B cell (primary cell): ENCODE measurements at regions not wholly inside any gene's neighbourhood (a gene's known extent, or its start where the extent isn't known, plus 50 kb on each side); places are given as distances from the start of the nearest gene placed in this dataset.

Experiments used
- ATAC-seq: fragments of 200-7000 bp; cut with Tn5 transposase; one replicate; pipeline ENCODE4 v1.10.0; 2021; ENCODE audit warnings: low read depth, mild to moderate bottlenecking, moderate number of reproducible peaks, moderate library complexity
- CTCF ChIA-PET: fragments of 350-600 bp; sonication (Branson Sonifier 250); formaldehyde crosslinking; loops from one replicate; lab custom pipeline; 2021; ENCODE audit warnings: antibody characterized with exemption, inconsistent platforms; lab: Charles Lee
- POLR2A ChIA-PET: fragments of 350-600 bp; sonication (Branson Sonifier 250); formaldehyde crosslinking; loops from one replicate; lab custom pipeline; 2021; ENCODE audit warnings: antibody characterized with exemption; lab: Charles Lee
- DNase-seq: peaks from one replicate; pipeline ENCODE4 v3.0.0; 2013
- H2AFZ ChIP-seq: 2 replicates; pipeline ENCODE4 v1.6.1; 2012; ENCODE audit warnings: mild to moderate bottlenecking, low read depth, low read length; ENCODE audit not compliant: insufficient read depth, poor library complexity, severe bottlenecking
- H3K27ac ChIP-seq, 2 donors: 1 replicate in 1 of 2; 2 replicates in 1 of 2; pipeline ENCODE4 v1.5.1; 2012 to 2013; ENCODE audit warnings: low read length in 2 of 2, mild to moderate bottlenecking in 2 of 2, moderate library complexity in 1 of 2
- H3K27me3 ChIP-seq, 4 experiments: fragments of 200-600 bp in 1 of 4; sonication (generic) in 1 of 4; replicated peaks in 1 of 4; 1 replicate in 2 of 4; 2 replicates in 2 of 4; pipeline versions ENCODE4 v1.6.1 to v1.7.0; 2013 to 2016; ENCODE audit warnings: low read length in 3 of 4, mild to moderate bottlenecking in 2 of 4, mixed read lengths in 1 of 4, moderate library complexity in 1 of 4; ENCODE audit not compliant: insufficient read depth in 4 of 4, control insufficient read depth in 3 of 4; ENCODE audit errors: control extremely low read depth in 1 of 4
- H3K36me3 ChIP-seq, 2 experiments: replicated peaks in 1 of 2; 1 replicate in 1 of 2; 2 replicates in 1 of 2; pipeline versions ENCODE4 v1.6.1 to v1.7.1; 2013; ENCODE audit warnings: low read length in 1 of 2; ENCODE audit not compliant: insufficient read depth in 2 of 2, control insufficient read depth in 1 of 2; ENCODE audit errors: control extremely low read depth in 1 of 2, extremely low read depth in 1 of 2
- H3K4me1 ChIP-seq, 2 donors: fragments of 200-600 bp in 1 of 2; sonication (generic) in 1 of 2; 1 replicate in 1 of 2; 2 replicates in 1 of 2; pipeline versions ENCODE4 v1.5.1 to v1.6.1; 2013 to 2017; ENCODE audit warnings: low read length in 2 of 2; ENCODE audit not compliant: control insufficient read depth in 2 of 2, insufficient read depth in 2 of 2
- H3K4me2 ChIP-seq: replicated peaks from 2 replicates; pipeline ENCODE3; 2012; ENCODE audit warnings: mild to moderate bottlenecking, low read depth, low read length; ENCODE audit not compliant: poor library complexity, severe bottlenecking
- H3K4me3 ChIP-seq, 5 experiments: fragments of 200-600 bp in 1 of 5; sonication (generic) in 1 of 5; 1 replicate in 3 of 5; 2 replicates in 2 of 5; pipeline versions ENCODE4 v1.5.1 to v1.7.0; 2011 to 2016; ENCODE audit warnings: low read length in 4 of 5, mild to moderate bottlenecking in 4 of 5, low read depth in 2 of 5, control low read depth in 1 of 5, moderate library complexity in 1 of 5; ENCODE audit not compliant: insufficient read depth in 1 of 5; ENCODE audit errors: control extremely low read depth in 1 of 5, extremely low read depth in 1 of 5
- H3K79me2 ChIP-seq: fragments of 200-600 bp; sonication (generic); one replicate; pipeline ENCODE4 v1.6.0; 2016; ENCODE audit warnings: low read length; ENCODE audit not compliant: control insufficient read depth, insufficient read depth
- H3K9ac ChIP-seq: fragments of 200-600 bp; sonication (generic); 2 replicates; pipeline ENCODE4 v1.6.1; 2017; ENCODE audit warnings: mild to moderate bottlenecking, low read length, moderate library complexity
- H3K9me3 ChIP-seq, 3 donors: one replicate each; pipeline versions ENCODE4 v1.6.1 to v1.7.1; 2013; ENCODE audit warnings: low read length in 2 of 3; ENCODE audit not compliant: control insufficient read depth in 2 of 3, insufficient read depth in 1 of 3; ENCODE audit errors: control extremely low read depth in 1 of 3
- H4K20me1 ChIP-seq: 2 replicates; pipeline ENCODE4 v1.6.0; 2012; ENCODE audit warnings: mild to moderate bottlenecking, low read length; ENCODE audit not compliant: insufficient read depth, control insufficient read depth, poor library complexity, severe bottlenecking
- H3K27ac Mint-ChIP-seq: one replicate; pipeline ENCODE4 v1.8.0; 2021; ENCODE audit warnings: mixed read lengths
- H3K27me3 Mint-ChIP-seq: one replicate; pipeline ENCODE4 v1.8.0; 2021; ENCODE audit warnings: mixed read lengths
- H3K4me1 Mint-ChIP-seq: one replicate; pipeline ENCODE4 v1.8.0; 2021; ENCODE audit warnings: mixed read lengths
- H3K4me3 Mint-ChIP-seq: one replicate; pipeline ENCODE4 v1.8.0; 2021; ENCODE audit warnings: mixed read lengths
- H3K9me3 Mint-ChIP-seq: one replicate; pipeline ENCODE4 v1.8.0; 2022; ENCODE audit warnings: mixed read lengths; ENCODE audit not compliant: insufficient read depth
- CTCF ChIP-seq: fragments of 200-600 bp; IDR thresholded peaks from one replicate; pipeline ENCODE4 v1.8.0; 2022; ENCODE audit warnings: antibody characterized with exemption, mild to moderate bottlenecking
- EZH2 ChIP-seq: IDR thresholded peaks from 2 replicates; pipeline ENCODE4 v1.6.1; 2012; ENCODE audit warnings: borderline replicate concordance, low read depth, mild to moderate bottlenecking, moderate library complexity, low read length; ENCODE audit not compliant: insufficient read depth, poor library complexity, severe bottlenecking
- WGBS: methylation state at CpG from one replicate; pipeline ENCODE4 v1.1.5; 2013; ENCODE audit warnings: missing lambda C conversion rate; ENCODE audit not compliant: insufficient coverage; 5-methylcytosine and 5-hydroxymethylcytosine counted together
- intact Hi-C: fragments of 100-400 bp; cut with micrococcal nuclease; formaldehyde crosslinking; loops from one replicate; pipeline ENCODE4 v1.10.0; 2022

GRCh38 chr5:88544671-88545070 lies 276.0 kb upstream of the TMEM161B start:
- Mint-ChIP-seq H3K27me3 (peaks cover 19% of the 10 kb centered on the region), H3K4me3 (no peak overlapping the region), H3K9me3 (no peaks in the 10 kb centered on the region), H3K27ac (no peak overlapping the region), H3K4me1 (no peaks in the 10 kb centered on the region)
- no peak for TF ChIP-seq CTCF
- no peak for TF ChIP-seq EZH2
- Histone ChIP-seq H3K79me2 (no peaks in the 10 kb centered on the region), H3K27ac (no peak overlapping the region), H3K9ac (no peak overlapping the region), H3K9me3 (no peaks in the 10 kb centered on the region), H3K4me2 (no peak overlapping the region), H3K4me3 (no peak overlapping the region), H3K4me1 (no peaks in the 10 kb centered on the region), H3K27me3 (no peaks in the 10 kb centered on the region), H3K36me3 (no peaks in the 10 kb centered on the region), H2AFZ (no peak overlapping the region), H4K20me1 (no peaks in the 10 kb centered on the region)
- 93% methylated on average over 2 of the region's 3 CpGs for WGBS
- DNase-seq (no peak), ATAC-seq (no peak)
- intact Hi-C loops = no loop called here
- CTCF ChIA-PET = interaction anchor here (0.6 kb wide), 1 partner anchor 1299 kb away, joined by 3 read pairs; no protein-coding TSS in a partner anchor
- POLR2A ChIA-PET = no interaction called here

- no peak overlapping the region for H3K27ac ChIP-seq
- WGBS = 90% methylated on average over 2 of the region's 6 CpGs
- H3K27me3 Mint-ChIP-seq = peaks cover 19% of the 10 kb centered on the region
- no peak for TF ChIP-seq EZH2
- TF ChIP-seq CTCF = no peak
- no peaks in the 10 kb centered on the region for H3K27me3 ChIP-seq
- no peaks in the 10 kb centered on the region for H3K9me3 Mint-ChIP-seq
- intact Hi-C loops = no loop called here
- POLR2A ChIA-PET = no interaction called here
- H3K9me3 ChIP-seq = no peaks in the 10 kb centered on the region
- H3K79me2 ChIP-seq = no peaks in the 10 kb centered on the region
- no peak overlapping the region for H3K4me3 ChIP-seq
- CTCF ChIA-PET = no interaction called here
- H3K36me3 ChIP-seq = no peaks in the 10 kb centered on the region
- no peaks in the 10 kb centered on the region for H4K20me1 ChIP-seq
- DNase-seq (no peak), ATAC-seq (no peak)
- no peak overlapping the region for H3K4me3 Mint-ChIP-seq
- no peak overlapping the region for H3K9ac ChIP-seq
- H3K4me1 ChIP-seq = no peaks in the 10 kb centered on the region
- no peaks in the 10 kb centered on the region for H3K4me1 Mint-ChIP-seq
- H3K27ac Mint-ChIP-seq = no peak overlapping the region
- no peak overlapping the region for H2AFZ ChIP-seq
- no peak overlapping the region for H3K4me2 ChIP-seq
Measured at GRCh38 chr5:88544136-88544645, 275.5 kb upstream of the TMEM161B start.
